ENCODE measurements at regions not wholly inside any gene's neighbourhood (a gene's known extent, or its start where the extent isn't known, plus 50 kb on each side); places are given as distances from the start of the nearest gene placed in this dataset.

- no peak for FAIRE-seq
These were observed 50.6 kb upstream of the L3MBTL4 start for GRCh38 chr18:6465281-6465680.

- FAIRE-seq, result no peak
These were observed 61.5 kb upstream of the L3MBTL4 start for GRCh38 chr18:6476190-6476589.

- FAIRE-seq, result no peak
These were observed 62.2 kb upstream of the L3MBTL4 start for GRCh38 chr18:6476880-6477279.

GRCh38 chr18:6478121-6478520 is 63.4 kb upstream of the L3MBTL4 start:
- no peak for FAIRE-seq

- no peak for FAIRE-seq
These were observed 65.0 kb upstream of the L3MBTL4 start for GRCh38 chr18:6479699-6480098.

- FAIRE-seq, result no peak
These were observed 67.7 kb upstream of the L3MBTL4 start for GRCh38 chr18:6482198-6482977.

GRCh38 chr18:6484659-6485058 is 69.9 kb upstream of the L3MBTL4 start:
- FAIRE-seq, result no peak

GRCh38 chr18:6486313-6486712 is 71.6 kb upstream of the L3MBTL4 start:
- no peak for FAIRE-seq

- no peak for FAIRE-seq
These were observed 72.2 kb upstream of the L3MBTL4 start for GRCh38 chr18:6486764-6487426.

GRCh38 chr18:6487968-6488367 is 73.3 kb upstream of the L3MBTL4 start:
- no peak for FAIRE-seq

GRCh38 chr18:6488956-6489355 is 74.2 kb upstream of the L3MBTL4 start:
- FAIRE-seq, result no peak

GRCh38 chr18:6489977-6490376 is 75.3 kb upstream of the L3MBTL4 start:
- no peak for FAIRE-seq

- FAIRE-seq, result no peak
These were observed 78.5 kb upstream of the L3MBTL4 start for GRCh38 chr18:6493194-6493593.

- FAIRE-seq, result no peak
These were observed 80.8 kb upstream of the L3MBTL4 start for GRCh38 chr18:6495536-6495935.

- FAIRE-seq, result no peak
These were observed 82.8 kb upstream of the L3MBTL4 start for GRCh38 chr18:6497543-6497942.

- FAIRE-seq, result no peak
These were observed 83.7 kb upstream of the L3MBTL4 start for GRCh38 chr18:6498289-6498856.

- no peak for FAIRE-seq
These were observed 90.1 kb upstream of the L3MBTL4 start for GRCh38 chr18:6504605-6505497.

- no peak for FAIRE-seq
These were observed 90.8 kb upstream of the L3MBTL4 start for GRCh38 chr18:6505498-6505875.

GRCh38 chr18:6509417-6509816 is 94.7 kb upstream of the L3MBTL4 start:
- FAIRE-seq, result no peak

- no peak for FAIRE-seq
These were observed 95.1 kb upstream of the L3MBTL4 start for GRCh38 chr18:6509832-6510231.

- FAIRE-seq, result no peak
These were observed 106.2 kb upstream of the L3MBTL4 start for GRCh38 chr18:6520901-6521300.

GRCh38 chr18:6521803-6522418 is 107.2 kb upstream of the L3MBTL4 start:
- no peak for FAIRE-seq

GRCh38 chr18:6525604-6526003 is 110.9 kb upstream of the L3MBTL4 start:
- FAIRE-seq, result no peak

Data from islet of Langerhans (tissue), 1 donor.